C4-2B (cell line): ENCODE measurements at regions not wholly inside any gene's neighbourhood (a gene's known extent, or its start where the extent isn't known, plus 50 kb on each side); places are given as distances from the start of the nearest gene placed in this dataset.

Source experiments
- H3K27ac ChIP-seq: fragments of 450-650 bp; 2 replicates; pipeline ENCODE4 v1.5.1; 2017
- CTCF ChIP-seq: fragments of 450-650 bp; conservative IDR thresholded peaks from 2 replicates; pipeline ENCODE4 v1.5.1; 2017; ENCODE audit warnings: mild to moderate bottlenecking
- ZFX ChIP-seq: fragments of 450-650 bp; IDR thresholded peaks from 2 replicates; pipeline ENCODE4 v1.6.1; 2017

GRCh38 chr10:22467393-22467792, 122.1 kb downstream of the SPAG6 start:
- H3K27ac ChIP-seq: peak overlapping the region; percentile 68

- peak overlapping the region; percentile 46; the same call in 1 of the 2 replicates for H3K27ac ChIP-seq
- TF ChIP-seq ZFX: no peak
Measured at GRCh38 chr10:22468570-22469320, 123.4 kb downstream of the SPAG6 start.

- no peak for TF ChIP-seq CTCF
- no peak for TF ChIP-seq ZFX
- no peak overlapping the region for H3K27ac ChIP-seq
Measured at GRCh38 chr10:22473044-22473443, 127.7 kb downstream of the SPAG6 start.

- H3K27ac ChIP-seq: no peak overlapping the region
- TF ChIP-seq CTCF: no peak
- no peak for TF ChIP-seq ZFX
Measured at GRCh38 chr10:22473459-22473858, 128.2 kb downstream of the SPAG6 start.

GRCh38 chr10:22475651-22476600, 130.6 kb downstream of the SPAG6 start:
- H3K27ac ChIP-seq: no peak overlapping the region
- TF ChIP-seq ZFX: no peak
- TF ChIP-seq CTCF: no peak

GRCh38 chr10:22476601-22477321, 131.5 kb downstream of the SPAG6 start:
- TF ChIP-seq CTCF (no peak), ZFX (no peak)
- H3K27ac ChIP-seq: no peak overlapping the region

GRCh38 chr10:22477334-22478287, 132.3 kb downstream of the SPAG6 start:
- H3K27ac ChIP-seq: no peak overlapping the region
- TF ChIP-seq ZFX: no peak
- TF ChIP-seq CTCF: no peak
